SU-DHL-6 (cell line): ENCODE measurements at regions not wholly inside any gene's neighbourhood (a gene's known extent, or its start where the extent isn't known, plus 50 kb on each side); places are given as distances from the start of the nearest gene placed in this dataset.

Experiments
- H2AFZ ChIP-seq: fragments of 200-600 bp; sonication (generic); 2 replicates; pipeline ENCODE4 v1.6.1; 2014; ENCODE audit warnings: low read depth, mild to moderate bottlenecking, moderate library complexity, mixed read lengths, antibody characterized with exemption, low read length; ENCODE audit not compliant: severe bottlenecking
- H3F3A ChIP-seq: fragments of 200-600 bp; shearing (Covaris generic); 2 replicates; pipeline ENCODE4 v1.6.0; 2016; ENCODE audit warnings: antibody characterized with exemption, mild to moderate bottlenecking; ENCODE audit not compliant: insufficient read depth
- H3K27ac ChIP-seq: fragments of 200-600 bp; sonication (generic); 2 replicates; pipeline ENCODE4 v1.5.1; 2016; ENCODE audit warnings: low read depth, mild to moderate bottlenecking, low read length, moderate library complexity, mixed read lengths
- H3K27me3 ChIP-seq: fragments of 200-600 bp; sonication (generic), shearing (Covaris generic); 2 replicates; pipeline ENCODE4 v1.6.0; 2014; ENCODE audit warnings: mild to moderate bottlenecking, low read length
- H3K36me3 ChIP-seq: fragments of 200-600 bp; sonication (generic); 2 replicates; pipeline ENCODE4 v1.6.1; 2014; ENCODE audit warnings: mild to moderate bottlenecking, low read length, mixed read lengths
- H3K4me2 ChIP-seq: fragments of 300-600, 200-600 bp; shearing (Covaris generic), sonication (generic); 2 replicates; pipeline ENCODE4 v1.6.0; 2014; ENCODE audit warnings: low read length, low read depth, mild to moderate bottlenecking; ENCODE audit not compliant: poor library complexity, severe bottlenecking
- H3K4me3 ChIP-seq: fragments of 200-600 bp; sonication (generic); 2 replicates; pipeline ENCODE4 v1.5.1; 2014; ENCODE audit warnings: antibody characterized with exemption, low read length, mild to moderate bottlenecking, mixed read lengths; ENCODE audit not compliant: insufficient read depth, poor library complexity, severe bottlenecking
- H3K79me2 ChIP-seq: fragments of 200-600 bp; sonication (generic); 2 replicates; pipeline ENCODE4 v1.6.1; 2014; ENCODE audit warnings: mild to moderate bottlenecking, low read length, moderate library complexity; ENCODE audit not compliant: insufficient read depth
- H3K9ac ChIP-seq: fragments of 200-600 bp; sonication (generic); 2 replicates; pipeline ENCODE4 v1.7.0; 2014; ENCODE audit warnings: mild to moderate bottlenecking, low read length
- H3K9me2 ChIP-seq: fragments of 200-600 bp; sonication (generic); replicated peaks from 2 replicates; pipeline ENCODE4 v1.6.1; 2014; ENCODE audit warnings: low read length; ENCODE audit not compliant: insufficient read depth
- H3K9me3 ChIP-seq: fragments of 200-600 bp; sonication (generic); 2 replicates; pipeline ENCODE4 v1.6.1; 2014; ENCODE audit warnings: low read length, mixed read lengths; ENCODE audit not compliant: insufficient read depth
- H4K20me1 ChIP-seq: fragments of 200-600 bp; sonication (generic); 2 replicates; pipeline ENCODE4 v1.6.1; 2014; ENCODE audit warnings: low read depth, mild to moderate bottlenecking, antibody characterized with exemption, low read length, moderate library complexity, mixed read lengths
- CTCF ChIP-seq: fragments of 200-600 bp; sonication (generic); IDR thresholded peaks from one replicate; pipeline ENCODE4 v1.5.1; 2017; ENCODE audit warnings: antibody characterized with exemption, mild to moderate bottlenecking, low read length, moderate library complexity; ENCODE audit not compliant: insufficient read depth, poor library complexity, severe bottlenecking
- EZH2phosphoT487 ChIP-seq: fragments of 200-600 bp; sonication (generic), shearing (Covaris generic); conservative IDR thresholded peaks from 2 replicates; pipeline ENCODE4 v1.6.1; 2018; ENCODE audit warnings: mild to moderate bottlenecking, antibody characterized with exemption, low read length, moderate library complexity, mixed read lengths

GRCh38 chr14:85426068-85426935 lies 103.6 kb upstream of the FLRT2 start:
- TF ChIP-seq CTCF (no peak), EZH2phosphoT487 (no peak)
- H3K9me2 ChIP-seq: no peaks in the 10 kb centered on the region
- no peaks in the 10 kb centered on the region for H3K36me3 ChIP-seq
- no peaks in the 10 kb centered on the region for H4K20me1 ChIP-seq
- no peaks in the 10 kb centered on the region for H3K9me3 ChIP-seq
- no peaks in the 10 kb centered on the region for H3K27me3 ChIP-seq
- no peak overlapping the region for H3K4me3 ChIP-seq
- no peaks in the 10 kb centered on the region for H3F3A ChIP-seq
- H3K79me2 ChIP-seq: no peaks in the 10 kb centered on the region
- no peak overlapping the region for H3K9ac ChIP-seq
- no peak overlapping the region for H3K27ac ChIP-seq
- H2AFZ ChIP-seq: no peak overlapping the region
- H3K4me2 ChIP-seq: no peak overlapping the region

- Histone ChIP-seq H3K79me2 (no peaks in the 10 kb centered on the region), H3K9me2 (no peaks in the 10 kb centered on the region), H4K20me1 (no peaks in the 10 kb centered on the region), H3K27ac (no peak overlapping the region), H3K9ac (no peak overlapping the region), H3F3A (no peaks in the 10 kb centered on the region), H3K27me3 (no peaks in the 10 kb centered on the region), H3K4me2 (no peak overlapping the region), H3K36me3 (no peaks in the 10 kb centered on the region), H2AFZ (no peak overlapping the region), H3K9me3 (no peaks in the 10 kb centered on the region), H3K4me3 (no peak overlapping the region)
- no peak for TF ChIP-seq CTCF
- no peak for TF ChIP-seq EZH2phosphoT487
These were observed 101.0 kb upstream of the FLRT2 start for GRCh38 chr14:85428926-85429325.

GRCh38 chr14:85437148-85437547 lies 92.8 kb upstream of the FLRT2 start:
- no peak overlapping the region for H2AFZ ChIP-seq
- no peaks in the 10 kb centered on the region for H3K9me2 ChIP-seq
- no peaks in the 10 kb centered on the region for H4K20me1 ChIP-seq
- TF ChIP-seq CTCF (no peak), EZH2phosphoT487 (no peak)
- no peak overlapping the region for H3K4me3 ChIP-seq
- H3K9me3 ChIP-seq: no peaks in the 10 kb centered on the region
- no peak overlapping the region for H3K9ac ChIP-seq
- H3K27me3 ChIP-seq: no peaks in the 10 kb centered on the region
- no peaks in the 10 kb centered on the region for H3F3A ChIP-seq
- H3K36me3 ChIP-seq: no peaks in the 10 kb centered on the region
- no peaks in the 10 kb centered on the region for H3K79me2 ChIP-seq
- no peak overlapping the region for H3K4me2 ChIP-seq
- H3K27ac ChIP-seq: no peak overlapping the region
